SIG-M5 treated with dmso at 0.1 percent for 504 hours (cell line): ENCODE measurements at regions not wholly inside any gene's neighbourhood (a gene's known extent, or its start where the extent isn't known, plus 50 kb on each side); places are given as distances from the start of the nearest gene placed in this dataset.

Source experiments
- DNase-seq: peaks from one replicate; lab custom pipeline; 2025; ENCODE audit not compliant: unreplicated experiment; lab: John Stamatoyannopoulos, UW

GRCh38 chr20:19807946-19808330, 49.9 kb downstream of the RIN2 start:
- no peak for DNase-seq

DNA sequence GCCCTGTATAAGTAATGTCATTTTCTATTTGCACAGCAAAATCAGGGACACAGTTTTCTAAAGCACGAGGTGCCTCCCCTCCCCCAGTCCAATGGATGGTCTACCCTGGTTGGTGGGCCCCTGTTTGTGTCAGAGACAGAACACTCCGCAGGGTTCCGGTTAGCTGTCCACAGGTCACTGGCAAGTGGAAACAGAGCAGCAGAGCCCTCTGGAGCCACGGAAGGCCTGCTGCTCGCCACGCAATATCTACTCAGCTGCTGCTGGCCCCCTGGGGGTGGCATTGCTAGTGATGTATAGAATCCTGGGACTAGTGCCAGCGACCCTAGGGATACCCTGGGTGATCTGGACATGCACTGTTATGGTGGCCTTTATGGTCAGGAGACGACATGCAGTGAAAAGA, 50.4 kb downstream of the RIN2 start:
- no peak for DNase-seq

DNA sequence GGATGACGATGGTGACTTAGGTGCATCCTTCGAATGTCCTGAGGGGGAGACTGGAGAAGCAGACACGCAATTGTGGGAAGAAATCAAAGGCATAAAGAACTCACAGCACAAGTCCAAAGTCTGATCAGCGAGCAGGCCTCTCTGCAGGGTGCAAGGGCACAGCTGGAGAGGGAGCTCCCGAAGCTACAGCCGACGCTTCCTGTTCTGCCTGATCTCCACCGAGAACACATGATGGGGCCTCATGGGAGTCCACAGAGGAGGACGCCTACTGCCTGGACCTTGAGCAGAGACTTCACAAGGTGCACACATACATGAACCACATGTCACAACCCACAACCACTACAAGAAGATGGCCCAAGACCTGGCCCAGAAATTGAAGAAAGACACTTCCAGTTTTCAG, 51.4 kb downstream of the RIN2 start:
- no peak for DNase-seq

DNA sequence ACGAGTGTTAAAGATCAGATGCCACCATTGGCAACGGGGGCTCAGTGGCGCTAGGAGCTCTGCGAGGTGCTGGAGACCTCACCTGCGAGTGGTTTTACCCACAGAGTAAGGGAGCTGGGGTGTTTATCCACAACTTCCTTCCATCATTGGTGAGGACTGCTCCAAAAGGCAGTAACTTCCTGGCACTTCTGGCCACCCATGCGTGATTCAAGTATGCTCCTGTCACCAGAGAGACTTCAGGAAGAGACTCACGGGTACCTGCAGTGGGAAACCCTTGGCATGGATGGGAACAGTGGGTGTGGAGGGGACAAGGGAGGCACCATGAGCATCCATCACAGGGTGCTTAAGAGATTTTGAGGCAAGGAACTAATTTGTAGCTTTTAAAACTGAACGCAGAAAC, 53.2 kb downstream of the RIN2 start:
- DNase-seq, result no peak

DNA sequence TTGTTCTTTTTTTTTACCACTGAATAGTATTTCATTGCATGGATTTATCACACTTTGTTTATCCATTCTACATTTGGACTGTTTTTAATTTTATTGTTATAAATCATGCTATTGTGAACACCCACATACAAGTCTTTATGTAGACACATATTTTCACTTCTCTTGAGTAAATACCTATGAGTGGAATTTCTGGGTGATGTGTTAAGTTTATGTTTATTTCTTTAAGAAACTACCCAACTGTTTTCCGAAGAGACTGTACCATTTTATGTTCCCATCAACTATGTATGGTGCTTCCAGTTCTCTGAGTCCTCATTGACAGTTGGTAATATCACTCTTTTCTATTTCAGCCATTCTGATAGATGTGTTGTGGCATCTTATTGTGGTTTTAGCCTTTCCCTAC, 54.0 kb downstream of the RIN2 start:
- no peak for DNase-seq

- no peak for DNase-seq
Observed at GRCh38 chr20:19812696-19813095, 54.6 kb downstream of the RIN2 start.

- no peak for DNase-seq
Observed at GRCh38 chr20:19813846-19814640, 56.0 kb downstream of the RIN2 start.

- DNase-seq, result no peak
Observed at GRCh38 chr20:19815553-19815991, 57.5 kb downstream of the RIN2 start.

DNA sequence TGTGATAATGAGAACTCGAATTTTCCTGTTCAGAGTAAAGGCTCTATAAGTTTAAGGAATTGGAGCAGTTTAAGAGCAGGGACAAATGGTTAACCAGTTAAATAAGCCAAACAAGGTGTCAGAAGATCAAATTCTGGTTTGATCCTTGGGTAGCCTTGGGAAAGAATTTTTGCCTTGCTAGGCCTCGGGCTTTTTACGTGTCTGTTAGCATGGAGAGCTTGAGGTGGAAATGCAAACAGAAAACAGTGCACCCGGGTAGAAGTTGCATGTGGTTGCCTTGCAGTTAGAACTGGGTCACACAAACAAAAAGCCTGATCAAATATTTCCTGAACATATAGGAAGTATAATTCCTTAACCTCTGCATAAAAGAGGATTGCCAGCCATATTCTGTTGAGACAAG, 58.3 kb downstream of the RIN2 start:
- DNase-seq, result no peak

DNA sequence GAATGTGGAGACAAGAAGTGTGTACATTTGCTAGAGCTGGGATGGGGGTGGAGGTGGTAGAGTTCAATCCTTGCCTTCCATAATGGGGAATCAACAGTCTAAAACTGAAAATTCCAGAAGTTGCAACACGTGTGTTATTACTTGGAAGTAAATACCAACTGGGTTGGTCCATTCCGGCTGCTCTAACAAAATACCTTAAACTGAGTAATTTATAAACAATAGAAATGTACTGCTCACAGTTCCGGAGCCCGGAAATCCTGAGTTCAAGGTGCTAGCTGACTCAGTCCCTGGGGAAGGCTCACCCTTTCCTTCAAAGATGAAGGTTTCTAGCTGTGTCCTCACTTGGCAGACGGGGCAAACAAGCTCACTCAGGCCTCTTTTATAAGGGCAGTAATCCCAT, 59.0 kb downstream of the RIN2 start:
- DNase-seq, result no peak

DNA sequence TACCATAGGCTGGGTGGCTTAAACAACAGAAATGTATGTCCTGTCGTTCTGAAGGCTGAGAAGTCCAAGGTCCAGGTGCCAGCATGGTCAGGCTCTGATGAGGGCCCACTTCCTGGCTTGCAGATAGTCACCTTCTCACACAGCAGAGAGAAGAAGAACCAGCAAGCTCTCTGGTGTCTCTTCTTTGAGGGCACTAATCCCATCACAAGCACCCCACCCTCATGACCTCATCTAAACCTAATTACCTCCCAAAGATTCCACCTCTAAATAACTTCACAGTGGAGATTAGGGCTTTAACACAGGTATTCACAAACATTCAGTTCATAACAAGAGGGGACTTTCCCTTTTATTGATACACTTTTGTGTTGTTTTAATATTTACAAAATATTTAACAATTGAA, 61.1 kb downstream of the RIN2 start:
- DNase-seq, result no peak

- no peak for DNase-seq
Observed at GRCh38 chr20:19820555-19821211, 62.6 kb downstream of the RIN2 start.

- DNase-seq, result no peak
Observed at GRCh38 chr20:19821606-19822005, 63.5 kb downstream of the RIN2 start.

DNA sequence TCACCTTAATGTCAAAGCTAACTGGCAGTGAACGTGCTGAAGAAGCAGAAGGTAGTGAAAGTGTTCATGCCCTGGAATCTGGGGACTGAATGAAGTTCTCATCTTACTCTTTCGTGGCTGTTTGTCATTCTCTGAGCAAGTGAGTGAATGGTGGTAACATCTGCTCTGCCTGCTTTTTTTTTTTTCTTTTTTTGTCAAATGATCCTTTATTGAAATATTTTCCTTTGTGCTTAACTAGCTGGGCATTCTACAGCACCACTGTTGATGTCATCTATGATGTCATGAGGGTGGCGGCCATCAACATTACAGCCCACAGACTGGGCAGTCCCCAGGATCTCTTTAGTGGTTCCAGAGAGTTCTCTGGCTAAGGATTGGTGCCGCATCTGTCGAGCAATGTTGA, 65.2 kb downstream of the RIN2 start:
- no peak for DNase-seq

DNA sequence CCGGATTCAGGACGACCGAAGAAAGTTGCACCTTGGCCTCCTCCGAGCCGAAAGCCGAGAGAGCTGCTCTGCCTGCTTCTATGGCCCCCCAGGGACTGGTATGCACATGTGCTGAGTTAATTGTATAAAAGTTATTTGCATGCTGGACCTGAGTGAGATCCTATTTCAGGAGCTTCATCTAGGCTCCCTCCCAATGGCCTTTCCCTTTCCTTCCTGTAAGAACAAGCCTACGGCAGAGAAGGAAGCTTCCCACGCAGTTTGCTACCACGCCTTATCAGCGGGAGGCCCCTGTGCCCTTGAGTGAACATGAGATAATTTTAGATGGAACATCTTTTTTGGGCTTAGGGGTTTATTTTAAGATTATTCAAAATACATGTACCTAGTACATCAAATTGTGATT, 65.9 kb downstream of the RIN2 start:
- no peak for DNase-seq

DNA sequence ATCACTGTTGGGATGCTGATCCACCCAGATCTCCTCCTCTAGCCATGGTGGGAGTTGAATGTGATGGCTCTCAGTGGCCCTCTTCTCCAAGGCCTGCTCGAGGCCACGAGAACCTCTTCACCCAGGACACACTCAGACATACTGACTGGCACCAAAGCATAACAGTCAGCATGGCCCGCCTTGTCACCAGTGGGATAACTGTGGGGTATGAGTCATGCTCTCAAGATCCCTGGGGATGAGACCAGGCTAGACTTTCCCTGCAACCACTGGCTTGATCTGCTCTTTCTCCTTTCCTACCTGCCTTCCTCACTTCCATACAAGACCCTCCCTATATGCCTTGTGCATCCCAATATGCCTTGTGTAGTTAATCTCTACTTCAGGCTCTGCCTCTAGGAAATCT, 66.8 kb downstream of the RIN2 start:
- no peak for DNase-seq

DNA sequence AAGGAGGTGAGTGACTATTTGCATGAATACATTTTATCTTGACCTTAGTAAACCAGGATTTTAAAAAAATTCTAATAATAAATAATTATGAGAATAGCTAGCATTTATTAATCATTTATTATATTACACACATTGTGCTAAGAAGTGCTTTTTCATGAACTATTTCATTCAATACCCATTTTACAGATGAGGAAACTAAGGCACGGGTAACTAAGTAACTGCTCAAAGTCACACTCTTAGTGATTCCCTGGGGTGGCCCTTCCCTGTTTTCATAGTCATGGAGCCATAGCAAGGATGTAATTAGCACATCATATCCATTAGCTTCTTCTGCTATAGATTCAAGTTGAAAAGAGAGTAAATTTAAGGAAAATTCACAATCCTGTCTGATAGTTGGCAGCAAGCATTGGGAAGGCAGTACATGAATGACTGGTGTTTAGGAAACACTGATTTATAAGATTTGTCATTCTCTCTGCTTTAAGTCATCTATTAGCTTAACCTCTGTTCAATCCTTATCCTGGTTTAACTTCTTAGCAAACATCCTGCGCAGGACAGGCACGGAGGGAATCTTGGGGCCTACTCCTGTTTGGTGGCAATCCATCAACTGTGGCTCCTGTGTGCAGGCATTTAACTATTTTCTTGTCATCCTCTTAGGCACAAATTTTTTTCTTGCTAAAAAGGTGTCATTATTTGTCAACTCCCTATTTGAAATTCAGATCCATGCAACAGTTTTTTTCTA, 68.3 kb downstream of the RIN2 start:
- DNase-seq, result no peak

DNA sequence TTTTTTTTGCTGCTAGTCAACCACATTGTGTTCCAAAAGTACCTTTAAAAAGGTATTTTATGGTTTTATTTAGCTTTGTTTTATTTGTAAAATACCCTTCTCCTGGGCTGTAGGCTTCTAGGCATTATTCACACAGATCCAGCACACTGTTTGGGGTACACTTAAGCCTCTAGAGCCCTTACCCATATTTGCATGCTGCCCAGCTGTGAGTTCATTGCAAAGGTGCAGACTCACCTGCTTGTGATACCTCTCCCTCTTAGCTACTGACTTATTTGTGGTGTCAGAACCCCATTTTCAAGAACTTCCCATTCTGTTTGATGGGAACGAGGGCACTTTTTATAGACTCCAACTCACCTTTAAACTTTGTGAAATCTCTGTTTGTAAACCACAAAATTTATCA, 69.8 kb downstream of the RIN2 start:
- no peak for DNase-seq

DNA sequence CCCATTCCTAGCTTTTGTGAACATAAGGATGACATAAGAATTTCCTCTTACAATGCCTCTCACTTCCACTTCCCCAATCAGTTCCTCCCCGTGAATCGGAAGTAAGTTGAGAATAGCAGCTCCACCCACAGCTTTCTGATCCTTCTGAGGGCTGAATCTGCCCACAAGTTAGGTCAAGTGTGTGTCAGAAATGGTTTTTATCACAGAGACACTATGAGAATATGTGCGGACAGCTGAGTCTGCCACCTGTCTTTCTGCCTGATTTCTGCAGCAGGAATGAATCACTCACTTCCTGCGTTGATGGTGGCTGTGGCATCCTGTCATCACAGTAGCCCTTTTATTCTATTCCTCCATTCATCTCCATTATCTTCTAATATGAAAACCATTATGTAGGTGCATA, 70.2 kb downstream of the RIN2 start:
- peak; percentile 76 for DNase-seq

- DNase-seq, result no peak
Observed at GRCh38 chr20:19830211-19830785, 72.2 kb downstream of the RIN2 start.

DNA sequence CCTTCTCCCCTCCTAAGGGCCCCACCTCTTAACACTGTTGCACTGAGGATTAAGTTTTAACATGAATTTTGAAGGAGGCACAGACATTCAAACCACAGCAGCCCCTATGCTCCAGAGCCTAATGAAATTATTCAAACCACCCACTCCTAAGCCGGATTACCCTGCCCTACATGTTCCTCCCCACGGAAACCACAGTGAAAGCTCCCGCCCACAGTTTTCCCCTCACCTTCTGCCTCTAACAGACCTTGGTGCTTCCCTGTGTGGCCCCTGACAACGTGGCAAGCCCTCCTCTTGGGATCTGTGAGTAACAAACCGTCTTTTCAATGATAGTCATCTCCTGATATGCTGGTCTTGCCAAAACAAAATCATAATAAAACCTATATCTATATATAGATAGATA, 74.8 kb downstream of the RIN2 start:
- no peak for DNase-seq

DNA sequence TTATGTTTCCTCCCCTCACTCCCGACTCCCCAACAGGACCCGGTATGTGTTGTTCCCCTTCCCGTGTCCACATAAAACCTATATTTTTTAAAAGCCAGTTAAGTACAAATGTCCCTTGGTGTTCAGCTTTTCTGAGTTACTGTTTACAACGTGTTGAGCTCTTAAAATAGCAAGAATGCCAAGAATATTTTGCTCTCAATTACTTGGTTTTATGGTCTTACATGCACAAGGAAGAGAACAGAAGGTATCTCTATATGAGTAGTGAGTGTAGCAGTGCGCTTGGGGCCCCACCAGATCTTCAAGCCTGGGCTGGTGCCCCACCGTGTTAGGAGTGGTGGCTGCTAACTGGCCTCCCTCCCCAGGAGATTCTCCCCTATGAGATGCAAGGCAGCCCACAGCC, 75.3 kb downstream of the RIN2 start:
- no peak for DNase-seq
